ENCODE measurements at regions not wholly inside any gene's neighbourhood (a gene's known extent, or its start where the extent isn't known, plus 50 kb on each side); places are given as distances from the start of the nearest gene placed in this dataset.

DNA sequence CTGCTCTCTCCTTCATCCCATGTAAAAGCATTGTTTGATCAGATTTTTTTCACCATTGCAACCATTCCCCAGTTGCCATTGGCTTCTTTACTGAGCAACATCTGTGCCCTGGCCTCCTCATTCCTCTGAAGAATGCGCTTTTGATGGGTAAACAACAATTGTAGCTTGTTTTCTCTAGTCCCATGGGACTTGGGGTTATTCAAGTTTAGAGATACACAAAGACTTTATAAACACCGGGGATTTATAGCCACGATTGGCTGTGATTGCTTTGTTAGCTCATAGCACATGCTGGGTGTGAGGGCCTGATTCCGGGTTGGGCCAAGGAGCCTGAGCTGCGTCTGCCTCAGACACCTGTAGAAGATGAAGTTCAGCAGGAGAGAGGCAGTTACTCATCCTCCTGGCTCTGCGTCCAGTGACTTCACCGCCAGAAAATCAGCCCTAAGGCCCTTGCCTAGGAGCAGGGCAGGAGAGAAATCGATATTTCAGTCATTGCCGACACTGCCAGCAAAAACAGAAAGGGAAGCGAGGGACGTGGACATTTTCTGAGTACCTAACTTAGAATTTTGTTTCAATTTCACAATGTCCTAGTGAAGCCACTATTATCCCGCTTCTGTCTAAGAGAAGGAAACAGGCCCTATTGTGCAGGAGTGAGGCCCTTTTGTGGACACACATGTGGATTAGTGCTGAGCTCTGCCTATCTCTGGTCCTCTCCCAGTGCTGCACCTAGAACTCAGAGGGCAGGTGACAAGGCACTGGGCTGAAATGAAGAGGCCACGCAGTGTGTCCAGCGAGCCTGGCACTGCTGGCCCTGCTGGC lies 159.8 kb upstream of the USP24 start:
- H3K27me3 Mint-ChIP-seq (ENCODE audit: low read depth), result peaks cover 5% of the 10 kb centered on the region
- H3K27ac Mint-ChIP-seq, result no peak overlapping the region
- ChIA-PET CTCF (interaction anchor here (0.9 to 2.4 kb wide), 14 partner anchors 10 to 1209 kb away, joined by 3 to 33 read pairs (median 4); no protein-coding TSS in a partner anchor), POLR2A (no interaction called here)
- no peaks in the 10 kb centered on the region for H3K4me1 Mint-ChIP-seq (ENCODE audit: low read depth)
- no peak for DNase-seq
- ATAC-seq, result no peak
- no peaks in the 10 kb centered on the region for H3K36me3 Mint-ChIP-seq (ENCODE audit: low read depth)
- no peaks in the 10 kb centered on the region for H3K9me3 Mint-ChIP-seq (ENCODE audit: insufficient read depth)
- H3K4me3 Mint-ChIP-seq, result no peak overlapping the region

DNA sequence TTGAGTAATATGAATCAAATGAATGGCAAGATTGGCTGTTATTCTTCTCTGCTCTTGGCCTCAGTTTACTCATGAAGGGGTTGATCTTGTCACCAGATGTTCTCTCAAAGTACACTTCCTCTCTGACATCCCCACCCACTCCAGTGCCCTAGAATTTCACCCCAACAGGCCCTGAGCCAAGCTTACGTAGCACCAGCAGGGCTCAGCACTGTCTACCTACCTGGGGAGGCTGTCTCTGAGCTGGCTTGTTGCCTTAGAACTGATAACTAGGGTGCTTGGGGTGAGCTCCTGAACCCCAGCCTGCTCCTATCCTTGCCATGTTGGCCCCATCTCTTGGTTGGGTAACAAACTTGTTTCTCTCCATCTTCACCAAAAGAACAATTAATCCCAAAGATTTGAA lies 159.1 kb upstream of the USP24 start:
- Mint-ChIP-seq H3K27ac (no peak overlapping the region), H3K4me3 (no peak overlapping the region), H3K36me3 (ENCODE audit: low read depth) (no peaks in the 10 kb centered on the region), H3K9me3 (ENCODE audit: insufficient read depth) (no peaks in the 10 kb centered on the region), H3K27me3 (ENCODE audit: low read depth) (peaks cover 8% of the 10 kb centered on the region), H3K4me1 (ENCODE audit: low read depth) (no peaks in the 10 kb centered on the region)
- no peak for DNase-seq
- ATAC-seq, result no peak
- ChIA-PET CTCF (interaction anchor here (1.1 to 1.3 kb wide), 2 partner anchors 105 to 126 kb away, joined by 3 to 5 read pairs; no protein-coding TSS in a partner anchor), POLR2A (no interaction called here)

DNA sequence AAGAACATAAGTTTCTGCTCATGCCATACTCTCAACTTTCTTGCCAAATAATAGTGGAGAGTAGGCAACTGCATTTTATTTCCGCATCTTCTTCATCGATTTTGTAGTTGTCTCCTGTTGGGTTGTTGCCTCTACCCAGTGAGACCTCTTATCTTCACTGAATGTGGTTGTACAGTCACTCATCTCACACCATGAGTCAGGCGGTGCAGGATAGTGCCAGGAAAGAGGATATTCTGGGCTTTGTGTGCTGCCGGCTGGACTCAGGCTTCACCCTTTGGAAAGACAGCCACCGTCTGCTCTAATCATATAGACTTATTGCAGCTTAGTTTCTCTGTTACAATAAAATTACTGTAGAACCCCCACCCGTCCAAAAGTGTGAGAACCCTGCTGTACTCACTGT lies 154.3 kb upstream of the USP24 start:
- Mint-ChIP-seq H3K4me3 (no peak overlapping the region), H3K27ac (no peak overlapping the region), H3K27me3 (ENCODE audit: low read depth) (peaks cover 8% of the 10 kb centered on the region), H3K4me1 (ENCODE audit: low read depth) (no peaks in the 10 kb centered on the region), H3K9me3 (ENCODE audit: insufficient read depth) (no peaks in the 10 kb centered on the region), H3K36me3 (ENCODE audit: low read depth) (no peaks in the 10 kb centered on the region)
- CTCF ChIA-PET, result no interaction called here
- POLR2A ChIA-PET, result no interaction called here
- no peak for ATAC-seq
- no peak for DNase-seq

DNA sequence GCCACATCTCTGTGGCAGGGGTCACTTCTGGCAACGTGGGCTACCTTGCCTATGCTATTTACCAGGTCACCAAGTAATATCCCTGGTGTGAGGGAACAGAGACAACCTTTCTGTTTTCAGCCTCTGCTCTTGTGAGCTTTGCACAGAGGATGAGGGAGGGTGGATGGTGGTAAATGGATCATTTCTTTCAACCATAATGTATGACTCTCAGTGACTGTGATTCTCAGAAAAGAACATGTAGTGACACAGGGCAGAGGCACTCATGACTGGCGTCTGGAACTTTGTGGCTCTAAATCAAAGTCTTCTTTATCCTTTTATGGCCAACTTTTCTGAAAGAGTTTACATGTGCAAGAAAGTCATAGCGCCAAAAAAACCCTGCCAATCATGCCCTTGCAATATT lies 153.5 kb upstream of the USP24 start:
- ATAC-seq (no peak), DNase-seq (no peak)
- ChIA-PET POLR2A (no interaction called here), CTCF (no interaction called here)
- H3K9me3 Mint-ChIP-seq (ENCODE audit: insufficient read depth), result no peaks in the 10 kb centered on the region
- peaks cover 8% of the 10 kb centered on the region for H3K27me3 Mint-ChIP-seq (ENCODE audit: low read depth)
- no peaks in the 10 kb centered on the region for H3K4me1 Mint-ChIP-seq (ENCODE audit: low read depth)
- H3K36me3 Mint-ChIP-seq (ENCODE audit: low read depth), result no peaks in the 10 kb centered on the region
- no peak overlapping the region for H3K4me3 Mint-ChIP-seq
- no peak overlapping the region for H3K27ac Mint-ChIP-seq

DNA sequence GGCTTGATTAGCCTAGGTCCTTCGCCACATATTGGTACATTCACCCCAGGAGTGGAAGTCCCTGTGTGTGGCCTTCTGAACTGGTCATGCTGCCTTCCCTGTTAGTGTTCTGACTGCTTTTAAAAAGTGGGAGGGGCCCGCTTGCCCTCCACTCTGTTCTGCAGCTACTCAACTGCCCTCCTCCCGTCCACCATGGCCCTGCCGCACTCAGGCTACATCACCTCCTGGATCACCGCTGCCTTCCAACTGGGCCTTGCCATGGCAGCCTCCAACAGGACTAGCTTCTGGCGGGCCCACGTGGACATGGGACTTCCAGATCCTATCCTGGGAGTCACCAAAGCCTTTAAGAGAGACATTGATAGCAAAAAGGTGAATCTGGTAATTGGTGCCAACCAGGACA lies 152.1 kb upstream of the USP24 start:
- no peaks in the 10 kb centered on the region for H3K9me3 Mint-ChIP-seq (ENCODE audit: insufficient read depth)
- ChIA-PET POLR2A (no interaction called here), CTCF (interaction anchor here (1.1 to 1.3 kb wide), 2 partner anchors 9 to 11 kb away, joined by 3 read pairs; no protein-coding TSS in a partner anchor)
- no peak for ATAC-seq
- no peaks in the 10 kb centered on the region for H3K36me3 Mint-ChIP-seq (ENCODE audit: low read depth)
- H3K4me1 Mint-ChIP-seq (ENCODE audit: low read depth), result peaks cover 9% of the 10 kb centered on the region
- no peak overlapping the region for H3K27ac Mint-ChIP-seq
- no peak for DNase-seq
- peaks cover 8% of the 10 kb centered on the region for H3K27me3 Mint-ChIP-seq (ENCODE audit: low read depth)
- no peak overlapping the region for H3K4me3 Mint-ChIP-seq

DNA sequence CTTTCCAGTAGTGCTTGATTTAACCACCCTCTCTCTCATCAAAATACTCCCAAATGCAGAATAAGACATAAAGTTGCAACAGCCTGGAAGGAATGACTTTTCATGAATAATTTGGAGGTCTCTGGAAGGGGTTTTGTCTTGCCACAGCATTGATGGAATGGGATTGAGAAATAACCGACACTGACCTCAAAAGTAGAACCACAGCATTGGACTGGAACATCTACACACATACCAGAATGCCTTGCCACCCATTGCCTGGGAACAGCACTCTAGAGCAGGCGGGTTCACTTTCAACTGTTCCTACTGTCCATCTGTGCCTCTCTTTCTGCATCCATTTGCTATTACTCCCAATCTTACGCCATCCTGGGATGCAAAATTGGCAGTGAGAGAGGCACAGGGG lies 149.1 kb upstream of the USP24 start:
- DNase-seq (no peak), ATAC-seq (no peak)
- H3K9me3 Mint-ChIP-seq (ENCODE audit: insufficient read depth), result no peaks in the 10 kb centered on the region
- POLR2A ChIA-PET, result no interaction called here
- peaks cover 9% of the 10 kb centered on the region for H3K4me1 Mint-ChIP-seq (ENCODE audit: low read depth)
- no peak overlapping the region for H3K27ac Mint-ChIP-seq
- H3K4me3 Mint-ChIP-seq, result no peak overlapping the region
- H3K27me3 Mint-ChIP-seq (ENCODE audit: low read depth), result peaks cover 3% of the 10 kb centered on the region
- CTCF ChIA-PET, result interaction anchor here (7.6 kb wide), 1 partner anchor 11 kb away, joined by 33 read pairs; no protein-coding TSS in a partner anchor
- no peaks in the 10 kb centered on the region for H3K36me3 Mint-ChIP-seq (ENCODE audit: low read depth)

DNA sequence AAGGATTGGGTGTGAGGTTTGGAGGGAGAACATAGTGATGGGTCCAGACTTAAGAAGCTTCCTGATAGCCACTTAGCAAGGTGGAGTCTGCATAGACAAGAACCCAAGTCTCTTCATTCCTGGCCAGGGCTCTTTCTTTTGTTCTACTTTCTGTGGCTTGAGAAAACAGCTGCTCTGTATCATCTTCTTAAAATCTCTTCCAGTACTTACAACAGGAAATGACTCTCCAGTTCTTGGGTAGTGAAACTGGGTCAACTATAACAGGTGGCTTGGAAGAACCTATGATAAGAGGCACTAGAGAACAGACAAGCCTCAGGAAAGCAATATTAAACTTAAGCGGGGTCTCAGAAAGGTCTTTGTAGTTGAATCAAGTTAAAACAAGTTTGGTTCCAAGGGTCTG lies 148.1 kb upstream of the USP24 start:
- ATAC-seq (no peak), DNase-seq (no peak)
- ChIA-PET POLR2A (no interaction called here), CTCF (interaction anchor here (1.1 to 7.6 kb wide), 2 partner anchors 12 to 25 kb away, joined by 3 to 33 read pairs; no protein-coding TSS in a partner anchor)
- H3K4me1 Mint-ChIP-seq (ENCODE audit: low read depth), result peaks cover 9% of the 10 kb centered on the region
- no peak overlapping the region for H3K4me3 Mint-ChIP-seq
- peaks cover 3% of the 10 kb centered on the region for H3K27me3 Mint-ChIP-seq (ENCODE audit: low read depth)
- H3K27ac Mint-ChIP-seq, result no peak overlapping the region
- H3K36me3 Mint-ChIP-seq (ENCODE audit: low read depth), result no peaks in the 10 kb centered on the region
- no peaks in the 10 kb centered on the region for H3K9me3 Mint-ChIP-seq (ENCODE audit: insufficient read depth)

DNA sequence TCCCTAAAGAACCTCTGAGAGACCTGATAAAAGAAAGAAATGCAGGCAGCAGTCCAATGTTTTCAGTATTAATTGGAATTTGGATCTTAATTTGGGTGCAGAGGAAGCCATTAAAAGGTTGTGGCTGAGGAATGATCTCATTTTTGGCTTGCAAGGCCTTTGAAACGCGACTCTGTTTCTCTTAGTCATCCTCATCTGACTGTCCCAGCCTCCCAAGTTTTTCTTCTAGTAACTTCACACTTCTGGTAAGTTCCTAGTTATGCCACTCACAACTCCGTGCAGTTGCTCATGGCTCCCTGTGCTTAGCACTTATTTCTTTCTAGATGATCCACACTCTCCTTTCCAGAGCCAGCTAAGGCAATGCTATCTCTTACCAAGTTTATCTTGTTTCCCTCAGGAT lies 147.4 kb upstream of the USP24 start:
- ATAC-seq (no peak), DNase-seq (no peak)
- Mint-ChIP-seq H3K27me3 (ENCODE audit: low read depth) (peaks cover 3% of the 10 kb centered on the region), H3K36me3 (ENCODE audit: low read depth) (no peaks in the 10 kb centered on the region), H3K4me1 (ENCODE audit: low read depth) (peaks cover 9% of the 10 kb centered on the region), H3K4me3 (no peak overlapping the region), H3K27ac (no peak overlapping the region), H3K9me3 (ENCODE audit: insufficient read depth) (no peaks in the 10 kb centered on the region)
- CTCF ChIA-PET, result interaction anchor here (1.1 to 7.6 kb wide), 2 partner anchors 13 to 25 kb away, joined by 3 to 33 read pairs; no protein-coding TSS in a partner anchor
- POLR2A ChIA-PET, result no interaction called here

DNA sequence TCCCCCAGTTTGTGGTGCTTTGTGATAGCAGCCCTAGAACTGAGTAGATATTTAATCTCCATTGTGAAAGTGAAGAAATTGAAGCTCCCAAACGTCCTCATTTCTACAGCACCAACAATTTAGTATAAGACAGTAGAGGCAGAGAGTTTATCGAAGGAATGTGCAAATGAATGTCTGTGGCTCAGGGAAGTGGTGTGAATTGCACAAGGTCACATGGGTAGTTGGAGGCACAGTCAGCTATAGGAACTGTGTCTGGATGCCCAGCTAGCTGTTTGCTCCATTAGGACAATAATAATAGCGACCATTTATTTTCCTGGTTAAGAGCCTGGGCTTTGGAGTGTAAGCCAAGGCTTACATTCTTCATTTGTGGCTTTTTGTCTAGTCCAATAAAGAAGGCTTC lies 144.4 kb upstream of the USP24 start:
- CTCF ChIA-PET, result interaction anchor here (7.6 kb wide), 1 partner anchor 16 kb away, joined by 33 read pairs; no protein-coding TSS in a partner anchor
- H3K27me3 Mint-ChIP-seq (ENCODE audit: low read depth), result peaks cover 8% of the 10 kb centered on the region

DNA sequence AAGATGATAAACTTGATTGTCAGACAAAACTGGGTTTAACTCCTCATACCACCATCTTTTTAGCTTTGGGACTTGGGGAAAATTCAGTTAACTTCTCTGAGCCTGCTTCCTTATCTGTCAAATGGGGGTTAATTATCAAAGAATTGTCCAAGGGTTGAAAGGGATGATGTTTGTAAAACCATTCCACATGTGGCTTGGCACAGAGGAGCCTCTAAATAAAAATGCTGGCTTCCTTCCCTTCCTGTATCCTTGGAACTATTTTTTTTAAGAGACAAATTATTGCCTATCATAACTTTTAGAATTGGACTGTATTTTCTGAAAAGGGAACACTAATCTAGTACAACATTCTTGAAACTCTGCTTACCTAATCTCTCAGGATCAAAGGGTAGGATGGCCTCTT lies 143.4 kb upstream of the USP24 start:
- H3K4me1 Mint-ChIP-seq (ENCODE audit: low read depth), result peaks cover 9% of the 10 kb centered on the region
- H3K27me3 Mint-ChIP-seq (ENCODE audit: low read depth), result peaks cover 8% of the 10 kb centered on the region
- no peaks in the 10 kb centered on the region for H3K36me3 Mint-ChIP-seq (ENCODE audit: low read depth)
- H3K27ac Mint-ChIP-seq, result no peak overlapping the region
- no peak for ATAC-seq
- CTCF ChIA-PET, result interaction anchor here (7.6 kb wide), 1 partner anchor 17 kb away, joined by 33 read pairs; no protein-coding TSS in a partner anchor
- no peak for DNase-seq
- no peaks in the 10 kb centered on the region for H3K9me3 Mint-ChIP-seq (ENCODE audit: insufficient read depth)
- H3K4me3 Mint-ChIP-seq, result no peak overlapping the region
- POLR2A ChIA-PET, result interaction anchor here (0.6 kb wide), 1 partner anchor 1259 kb away, joined by 3 read pairs; no protein-coding TSS in a partner anchor

More for the DNA sequence above, 144.4 kb upstream of the USP24 start:
- no peak overlapping the region for H3K27ac Mint-ChIP-seq
- H3K4me3 Mint-ChIP-seq, result no peak overlapping the region
- DNase-seq (no peak), ATAC-seq (no peak)
- H3K4me1 Mint-ChIP-seq (ENCODE audit: low read depth), result peaks cover 9% of the 10 kb centered on the region
- no peaks in the 10 kb centered on the region for H3K9me3 Mint-ChIP-seq (ENCODE audit: insufficient read depth)
- POLR2A ChIA-PET, result no interaction called here
- no peaks in the 10 kb centered on the region for H3K36me3 Mint-ChIP-seq (ENCODE audit: low read depth)

DNA sequence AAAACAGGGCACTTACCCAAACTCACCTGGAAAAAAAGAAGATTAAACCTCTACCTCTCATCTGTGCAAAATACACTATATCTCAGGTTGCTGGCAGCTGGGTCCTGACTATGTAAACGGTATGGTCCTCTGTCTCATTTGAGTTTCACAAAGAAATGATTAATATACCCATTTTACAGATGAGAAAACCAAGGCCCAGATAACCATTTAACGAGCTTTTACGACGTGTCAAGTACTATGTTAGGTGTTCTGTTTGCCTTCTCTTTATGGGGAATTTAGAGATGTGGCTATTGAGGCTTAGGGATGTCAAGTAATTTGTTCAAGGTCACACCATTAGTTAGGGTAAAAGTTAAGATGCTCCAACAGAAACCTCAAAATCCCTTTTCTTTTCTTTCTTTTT lies 140.4 kb upstream of the USP24 start:
- H3K4me3 Mint-ChIP-seq, result no peak overlapping the region
- DNase-seq (no peak), ATAC-seq (no peak)
- ChIA-PET POLR2A (no interaction called here), CTCF (no interaction called here)
- H3K4me1 Mint-ChIP-seq (ENCODE audit: low read depth), result no peaks in the 10 kb centered on the region
- H3K9me3 Mint-ChIP-seq (ENCODE audit: insufficient read depth), result no peaks in the 10 kb centered on the region
- no peaks in the 10 kb centered on the region for H3K36me3 Mint-ChIP-seq (ENCODE audit: low read depth)
- no peak overlapping the region for H3K27ac Mint-ChIP-seq
- peaks cover 12% of the 10 kb centered on the region for H3K27me3 Mint-ChIP-seq (ENCODE audit: low read depth)

DNA sequence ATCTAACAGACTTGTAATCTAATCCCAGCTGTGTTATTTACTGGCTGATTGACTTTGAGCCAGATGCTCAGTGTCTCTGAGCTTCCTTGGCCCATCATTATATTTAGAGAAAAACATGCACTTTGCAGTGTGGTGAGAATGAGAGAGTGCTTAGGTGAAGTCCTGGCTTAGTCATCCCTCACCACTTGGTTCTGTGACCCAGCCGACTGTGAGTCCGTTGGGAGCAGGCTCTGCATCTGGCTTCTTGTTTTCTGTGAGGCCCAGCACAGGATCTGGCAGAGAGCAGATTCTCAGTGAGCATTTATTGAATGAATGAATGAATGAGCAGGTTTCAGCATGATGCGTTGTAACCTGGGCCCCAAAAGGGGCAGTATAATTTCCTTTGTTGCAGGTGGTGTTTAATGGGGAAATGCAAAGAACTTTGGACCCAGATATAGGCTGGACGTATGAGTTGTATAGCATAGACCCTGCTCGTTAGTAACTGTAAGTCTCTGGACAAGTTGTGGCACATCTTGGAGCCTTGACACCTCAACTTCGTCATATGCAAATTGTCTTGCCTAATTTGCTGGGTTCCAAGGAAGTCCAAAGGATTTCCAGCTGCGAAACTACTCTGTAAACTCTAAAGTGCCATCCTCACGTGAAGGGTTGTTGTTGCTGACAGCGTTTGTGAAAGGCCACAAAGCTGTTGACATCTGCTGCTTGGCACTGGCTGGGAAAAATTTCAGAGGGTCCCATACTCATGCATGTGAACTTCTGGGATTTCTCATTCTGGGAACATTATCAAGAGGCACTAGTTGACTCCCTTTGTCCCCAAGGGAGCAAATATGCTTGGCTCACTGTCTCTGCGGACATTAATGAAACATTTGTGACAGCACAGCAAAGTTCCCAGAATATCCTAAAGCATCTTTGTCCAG lies 138.8 kb upstream of the USP24 start:
- no peak overlapping the region for H3K4me3 Mint-ChIP-seq
- H3K27me3 Mint-ChIP-seq (ENCODE audit: low read depth), result peaks cover 15% of the 10 kb centered on the region
- ChIA-PET CTCF (interaction anchor here (1.6 kb wide), 1 partner anchor 22 kb away, joined by 4 read pairs; no protein-coding TSS in a partner anchor), POLR2A (no interaction called here)
- no peak overlapping the region for H3K27ac Mint-ChIP-seq
- no peaks in the 10 kb centered on the region for H3K36me3 Mint-ChIP-seq (ENCODE audit: low read depth)
- no peaks in the 10 kb centered on the region for H3K9me3 Mint-ChIP-seq (ENCODE audit: insufficient read depth)
- no peaks in the 10 kb centered on the region for H3K4me1 Mint-ChIP-seq (ENCODE audit: low read depth)
- DNase-seq, result no peak
- ATAC-seq, result no peak

Data from activated CD8-positive, alpha-beta T cell treated with anti-CD3 and anti-CD28 coated beads, Interleukin-2, amount 10 ng/mL, durations not matched to agents 7 days and 5 days (primary cell).